Activated CD4-positive, alpha-beta memory T cell treated with anti-CD3 and anti-CD28 coated beads, Interleukin-2, amount 10 ng/mL, durations not matched to agents 7 days and 5 days (primary cell): ENCODE measurements at regions not wholly inside any gene's neighbourhood (a gene's known extent, or its start where the extent isn't known, plus 50 kb on each side); places are given as distances from the start of the nearest gene placed in this dataset.

Experiments
- CTCF ChIA-PET: fragments of 350-600 bp; sonication (Branson Sonifier 250); formaldehyde crosslinking; loops from one replicate; lab custom pipeline; 2021; ENCODE audit warnings: antibody characterized with exemption, inconsistent platforms; lab: Charles Lee
- POLR2A ChIA-PET: fragments of 350-600 bp; sonication (Branson Sonifier 250); formaldehyde crosslinking; loops from one replicate; lab custom pipeline; 2021; ENCODE audit warnings: antibody characterized with exemption; lab: Charles Lee
- DNase-seq: peaks from one replicate; pipeline ENCODE4 v3.0.0-alpha.2; 2020
- H3K27ac Mint-ChIP-seq: one replicate; pipeline ENCODE4 v1.8.0; 2021; ENCODE audit warnings: mild to moderate bottlenecking, mixed read lengths
- H3K27me3 Mint-ChIP-seq: one replicate; pipeline ENCODE4 v1.8.0; 2021; ENCODE audit warnings: mixed read lengths
- H3K36me3 Mint-ChIP-seq: one replicate; pipeline ENCODE4 v1.8.0; 2021; ENCODE audit warnings: low read depth, mixed read lengths
- H3K4me1 Mint-ChIP-seq: one replicate; pipeline ENCODE4 v1.8.0; 2021; ENCODE audit warnings: mixed read lengths
- H3K4me3 Mint-ChIP-seq: one replicate; pipeline ENCODE4 v1.8.0; 2021; ENCODE audit warnings: mild to moderate bottlenecking, mixed read lengths
- H3K9me3 Mint-ChIP-seq: one replicate; pipeline ENCODE4 v1.8.0; 2021; ENCODE audit warnings: mixed read lengths

DNA sequence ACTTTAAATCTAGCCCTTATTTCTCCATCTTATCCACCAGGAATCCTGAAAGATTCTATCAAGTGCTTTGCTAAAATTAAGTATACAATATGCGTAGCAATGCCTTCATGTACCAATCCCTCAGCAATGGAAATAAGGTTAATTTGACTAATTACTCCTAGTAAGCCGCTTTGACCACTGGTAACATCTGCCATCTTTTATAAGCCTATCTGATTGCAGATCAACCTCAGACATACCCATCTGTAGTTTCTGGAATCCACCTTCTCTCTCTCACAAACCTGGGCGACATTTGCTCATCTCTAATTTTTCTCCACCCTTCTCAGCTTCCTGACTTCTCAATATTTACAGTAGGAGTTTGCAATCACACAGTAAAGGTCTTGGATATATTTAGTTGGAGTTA is 138.8 kb upstream of the CRHR1 start:
- no peak overlapping the region for H3K27ac Mint-ChIP-seq
- H3K9me3 Mint-ChIP-seq = no peaks in the 10 kb centered on the region
- no peak for DNase-seq
- H3K36me3 Mint-ChIP-seq = peaks cover 2% of the 10 kb centered on the region
- H3K27me3 Mint-ChIP-seq = peaks cover 4% of the 10 kb centered on the region
- ChIA-PET CTCF (no interaction called here), POLR2A (interaction anchor here (0.6 kb wide), 1 partner anchor 17 kb away, joined by 6 read pairs; no protein-coding TSS in a partner anchor)
- peaks cover 20% of the 10 kb centered on the region for H3K4me1 Mint-ChIP-seq
- no peak overlapping the region for H3K4me3 Mint-ChIP-seq

DNA sequence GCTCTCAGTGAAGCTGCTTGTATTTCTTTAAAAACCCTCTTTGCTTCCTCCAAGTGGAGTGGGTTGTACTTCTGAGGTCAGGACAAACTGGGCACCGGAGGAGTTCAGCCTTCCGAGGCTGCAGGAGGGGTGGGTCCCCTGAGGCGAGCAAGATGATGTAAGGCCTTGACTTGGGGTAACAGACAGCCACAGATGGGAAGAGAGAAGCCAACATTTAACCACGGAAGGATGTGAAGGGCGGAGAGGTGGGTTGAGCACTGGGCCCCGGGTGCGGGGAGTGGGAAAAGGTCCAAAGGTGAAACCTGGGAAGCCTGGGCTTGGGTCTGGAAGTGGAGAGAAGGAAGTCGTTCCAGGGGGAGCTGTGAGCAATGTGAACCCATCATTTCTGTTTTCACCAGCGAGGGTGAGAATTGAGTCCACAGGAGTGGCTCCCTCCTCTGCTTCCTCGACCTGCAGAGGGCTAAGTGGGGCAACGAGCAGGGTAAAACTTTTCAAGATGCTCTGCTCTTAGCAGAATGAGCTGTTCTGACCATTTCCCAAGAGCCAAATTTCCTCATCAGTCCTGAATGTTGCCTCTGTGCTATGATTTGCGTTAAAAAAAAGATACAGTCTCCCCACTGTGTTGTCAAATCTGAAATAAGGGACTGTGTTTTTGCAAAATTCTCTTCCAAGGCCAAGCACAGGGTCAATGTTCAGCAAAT is 137.7 kb upstream of the CRHR1 start:
- H3K9me3 Mint-ChIP-seq = no peaks in the 10 kb centered on the region
- H3K4me1 Mint-ChIP-seq = peaks cover 18% of the 10 kb centered on the region
- POLR2A ChIA-PET = no interaction called here
- no peaks in the 10 kb centered on the region for H3K36me3 Mint-ChIP-seq
- H3K4me3 Mint-ChIP-seq = no peak overlapping the region
- CTCF ChIA-PET = no interaction called here
- DNase-seq = no peak
- H3K27ac Mint-ChIP-seq = no peak overlapping the region
- peaks cover 4% of the 10 kb centered on the region for H3K27me3 Mint-ChIP-seq

DNA sequence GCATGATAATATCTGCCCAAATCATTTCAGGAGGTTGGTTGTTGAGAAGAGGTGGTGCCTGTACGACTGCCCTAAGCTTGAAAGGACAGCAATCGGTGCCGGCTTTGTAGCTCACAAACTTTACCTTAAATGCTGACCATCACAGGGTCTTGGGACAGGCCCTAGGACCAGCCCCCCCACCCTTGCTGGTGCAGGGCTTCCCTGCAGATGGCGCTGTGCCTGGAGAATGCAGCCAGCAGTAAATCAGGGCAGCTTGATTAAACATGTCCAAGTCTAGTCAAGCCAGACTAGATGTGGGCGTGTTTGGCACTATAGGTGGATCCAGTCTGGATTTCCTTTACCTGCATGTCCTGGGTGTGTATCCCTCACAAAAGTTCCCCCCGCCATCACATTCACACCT is 135.5 kb upstream of the CRHR1 start:
- peaks cover 18% of the 10 kb centered on the region for H3K4me1 Mint-ChIP-seq
- ChIA-PET POLR2A (no interaction called here), CTCF (interaction anchor here (1.1 to 2.5 kb wide), 2 partner anchors 8 to 638 kb away, joined by 3 to 12 read pairs; no protein-coding TSS in a partner anchor)
- no peaks in the 10 kb centered on the region for H3K9me3 Mint-ChIP-seq
- H3K4me3 Mint-ChIP-seq = no peak overlapping the region
- H3K36me3 Mint-ChIP-seq = no peaks in the 10 kb centered on the region
- H3K27me3 Mint-ChIP-seq = peaks cover 4% of the 10 kb centered on the region
- no peak overlapping the region for H3K27ac Mint-ChIP-seq
- DNase-seq = no peak

- H3K27me3 Mint-ChIP-seq = peaks cover 4% of the 10 kb centered on the region
- H3K4me3 Mint-ChIP-seq = no peak overlapping the region
- peaks cover 18% of the 10 kb centered on the region for H3K4me1 Mint-ChIP-seq
- H3K36me3 Mint-ChIP-seq = no peaks in the 10 kb centered on the region
- DNase-seq = no peak
- no peak overlapping the region for H3K27ac Mint-ChIP-seq
- POLR2A ChIA-PET = no interaction called here
- no peaks in the 10 kb centered on the region for H3K9me3 Mint-ChIP-seq
- CTCF ChIA-PET = interaction anchor here (2.5 kb wide), 1 partner anchor 9 kb away, joined by 12 read pairs; no protein-coding TSS in a partner anchor
Observed at GRCh38 chr17:45649796-45650195, 134.3 kb upstream of the CRHR1 start.

GRCh38 chr17:45650561-45650960 is 133.6 kb upstream of the CRHR1 start:
- no peaks in the 10 kb centered on the region for H3K36me3 Mint-ChIP-seq
- CTCF ChIA-PET = interaction anchor here (2.5 kb wide), 1 partner anchor 10 kb away, joined by 12 read pairs; no protein-coding TSS in a partner anchor
- no peaks in the 10 kb centered on the region for H3K9me3 Mint-ChIP-seq
- H3K4me3 Mint-ChIP-seq = no peak overlapping the region
- POLR2A ChIA-PET = no interaction called here
- H3K4me1 Mint-ChIP-seq = peaks cover 13% of the 10 kb centered on the region
- no peak overlapping the region for H3K27ac Mint-ChIP-seq
- H3K27me3 Mint-ChIP-seq = peaks cover 4% of the 10 kb centered on the region
- no peak for DNase-seq

DNA sequence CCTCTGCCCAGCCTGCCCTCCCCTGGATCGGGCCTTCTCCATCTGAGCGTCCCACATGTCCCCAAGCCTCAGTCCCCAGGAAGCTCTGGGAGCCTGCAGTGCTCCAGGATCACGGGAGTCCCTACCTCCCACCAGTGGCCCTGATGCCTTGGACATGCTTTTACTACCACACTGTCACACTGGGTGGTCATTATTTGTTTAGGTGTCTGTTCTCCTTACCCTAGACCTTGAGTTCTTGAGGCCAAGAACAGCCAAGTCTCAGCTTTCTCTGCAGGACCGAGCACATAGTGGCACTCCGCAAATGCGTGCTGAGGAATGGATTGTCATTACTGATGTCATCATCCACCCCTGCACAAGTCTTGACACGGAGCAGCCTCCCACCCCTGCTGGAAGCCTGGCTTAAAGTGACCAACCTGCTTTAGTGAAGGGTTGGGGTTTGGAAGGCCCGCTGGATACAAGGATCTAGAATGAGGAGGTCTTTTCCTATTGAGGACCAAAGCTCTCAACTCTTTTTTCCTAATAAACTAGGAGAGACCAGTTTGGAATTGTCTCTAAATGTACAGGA is 132.9 kb upstream of the CRHR1 start:
- H3K36me3 Mint-ChIP-seq = no peaks in the 10 kb centered on the region
- DNase-seq = no peak

DNA sequence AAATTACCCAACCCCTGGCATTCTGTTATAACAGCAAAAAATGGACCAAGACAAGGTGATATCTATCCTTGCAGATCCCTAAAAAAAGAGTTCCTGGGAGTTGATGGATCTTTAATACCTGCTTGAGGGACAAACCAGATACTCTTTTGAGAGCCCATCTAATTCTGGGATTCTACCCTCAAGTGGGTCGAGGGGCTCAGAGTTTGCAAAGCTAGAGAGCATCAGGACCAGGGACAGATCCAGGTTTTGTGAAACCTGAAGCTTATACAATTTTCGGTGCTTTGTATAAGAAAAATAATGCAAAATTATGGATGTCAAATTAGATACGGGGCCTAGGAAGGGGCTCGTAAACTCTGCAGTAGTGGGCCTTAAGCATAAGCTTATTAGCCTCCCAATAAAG is 130.5 kb upstream of the CRHR1 start:
- no peak overlapping the region for H3K27ac Mint-ChIP-seq
- no peak overlapping the region for H3K4me3 Mint-ChIP-seq
- H3K27me3 Mint-ChIP-seq = peaks cover under 1% of the 10 kb centered on the region
- DNase-seq = no peak
- no peaks in the 10 kb centered on the region for H3K9me3 Mint-ChIP-seq
- no peaks in the 10 kb centered on the region for H3K4me1 Mint-ChIP-seq
- ChIA-PET CTCF (no interaction called here), POLR2A (no interaction called here)
- H3K36me3 Mint-ChIP-seq = no peaks in the 10 kb centered on the region

More for the DNA sequence above, 132.9 kb upstream of the CRHR1 start:
- peaks cover 6% of the 10 kb centered on the region for H3K4me1 Mint-ChIP-seq
- H3K9me3 Mint-ChIP-seq = no peaks in the 10 kb centered on the region
- no peak overlapping the region for H3K27ac Mint-ChIP-seq
- CTCF ChIA-PET = no interaction called here
- POLR2A ChIA-PET = no interaction called here
- H3K27me3 Mint-ChIP-seq = peaks cover 2% of the 10 kb centered on the region
- H3K4me3 Mint-ChIP-seq = no peak overlapping the region

GRCh38 chr17:45656527-45657181 is 127.5 kb upstream of the CRHR1 start:
- H3K9me3 Mint-ChIP-seq = no peaks in the 10 kb centered on the region

GRCh38 chr17:45660474-45660873 is 123.6 kb upstream of the CRHR1 start:
- no peak overlapping the region for H3K4me3 Mint-ChIP-seq
- ChIA-PET CTCF (no interaction called here), POLR2A (no interaction called here)
- no peak overlapping the region for H3K27ac Mint-ChIP-seq
- no peaks in the 10 kb centered on the region for H3K36me3 Mint-ChIP-seq
- peaks cover 22% of the 10 kb centered on the region for H3K27me3 Mint-ChIP-seq
- no peaks in the 10 kb centered on the region for H3K4me1 Mint-ChIP-seq
- no peaks in the 10 kb centered on the region for H3K9me3 Mint-ChIP-seq
- no peak for DNase-seq

More at GRCh38 chr17:45656527-45657181, 127.5 kb upstream of the CRHR1 start:
- H3K27me3 Mint-ChIP-seq = peaks cover 9% of the 10 kb centered on the region
- H3K4me1 Mint-ChIP-seq = no peaks in the 10 kb centered on the region
- ChIA-PET CTCF (no interaction called here), POLR2A (no interaction called here)
- H3K36me3 Mint-ChIP-seq = no peaks in the 10 kb centered on the region
- no peak overlapping the region for H3K27ac Mint-ChIP-seq
- no peak overlapping the region for H3K4me3 Mint-ChIP-seq
- no peak for DNase-seq

DNA sequence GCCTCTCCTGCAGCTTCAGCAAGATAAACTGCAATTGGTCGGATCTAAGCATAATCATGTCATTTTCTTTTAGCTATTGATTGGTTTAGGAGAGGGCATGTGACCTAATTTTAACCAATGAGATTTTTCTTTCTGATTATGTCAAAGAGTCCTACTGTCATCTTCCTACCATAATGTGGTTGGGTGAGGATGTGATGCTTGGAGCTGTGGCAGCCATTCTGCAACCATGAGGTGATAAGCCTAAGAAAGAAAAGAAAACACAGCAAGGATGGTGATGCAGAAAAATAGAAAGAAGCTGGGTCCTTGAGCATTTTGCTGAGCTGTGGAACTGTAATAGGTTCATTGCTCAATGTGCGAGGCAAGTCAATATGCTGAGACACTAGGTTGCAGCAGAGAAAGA is 121.7 kb upstream of the CRHR1 start:
- ChIA-PET POLR2A (no interaction called here), CTCF (interaction anchor here (0.5 to 1.3 kb wide), 2 partner anchors 190 to 426 kb away, joined by 3 to 4 read pairs; no protein-coding TSS in a partner anchor)
- no peak overlapping the region for H3K27ac Mint-ChIP-seq
- H3K27me3 Mint-ChIP-seq = peaks cover 22% of the 10 kb centered on the region
- no peak for DNase-seq
- H3K9me3 Mint-ChIP-seq = no peaks in the 10 kb centered on the region
- no peak overlapping the region for H3K4me3 Mint-ChIP-seq
- no peaks in the 10 kb centered on the region for H3K4me1 Mint-ChIP-seq
- H3K36me3 Mint-ChIP-seq = no peaks in the 10 kb centered on the region

- no peak overlapping the region for H3K27ac Mint-ChIP-seq
- no peaks in the 10 kb centered on the region for H3K9me3 Mint-ChIP-seq
- no peak overlapping the region for H3K4me3 Mint-ChIP-seq
- peaks cover 20% of the 10 kb centered on the region for H3K27me3 Mint-ChIP-seq
- no peaks in the 10 kb centered on the region for H3K36me3 Mint-ChIP-seq
- CTCF ChIA-PET = interaction anchor here (0.6 kb wide), 1 partner anchor 218 kb away, joined by 4 read pairs; no protein-coding TSS in a partner anchor
- POLR2A ChIA-PET = no interaction called here
- no peak for DNase-seq
- H3K4me1 Mint-ChIP-seq = no peaks in the 10 kb centered on the region
Observed at GRCh38 chr17:45663772-45664171, 120.3 kb upstream of the CRHR1 start.

GRCh38 chr17:45664921-45665320 is 119.2 kb upstream of the CRHR1 start:
- no peaks in the 10 kb centered on the region for H3K36me3 Mint-ChIP-seq
- H3K27me3 Mint-ChIP-seq = peaks cover 20% of the 10 kb centered on the region
- no peak for DNase-seq
- H3K4me1 Mint-ChIP-seq = no peaks in the 10 kb centered on the region
- H3K4me3 Mint-ChIP-seq = no peak overlapping the region
- CTCF ChIA-PET = no interaction called here
- POLR2A ChIA-PET = no interaction called here
- no peak overlapping the region for H3K27ac Mint-ChIP-seq
- no peaks in the 10 kb centered on the region for H3K9me3 Mint-ChIP-seq

DNA sequence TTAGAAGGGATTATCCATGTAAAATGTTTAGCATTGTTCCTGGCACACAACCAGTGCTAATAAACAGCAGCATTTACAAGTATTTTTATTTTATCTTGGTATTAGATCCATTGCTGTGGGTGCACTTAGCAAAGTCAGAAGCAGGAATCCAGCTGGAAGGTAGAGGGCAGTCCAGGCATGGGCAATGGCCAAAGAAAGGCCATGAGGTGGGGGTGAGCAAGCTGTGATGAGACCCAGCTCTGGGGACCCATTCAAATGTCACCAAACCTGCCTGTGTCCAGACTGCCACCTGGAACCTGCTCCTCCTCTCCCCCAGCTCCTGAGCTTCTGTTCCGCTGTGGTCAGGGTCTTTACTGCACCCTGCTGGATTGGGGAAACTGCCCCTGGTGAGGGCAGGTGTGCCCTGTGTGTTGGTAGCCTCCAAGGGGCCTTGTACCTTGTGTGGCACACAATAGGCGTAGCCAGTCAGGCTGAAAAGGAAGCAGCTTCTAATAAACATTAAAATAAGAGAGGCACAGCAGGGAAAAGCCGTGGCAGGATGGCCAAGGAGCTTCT is 118.0 kb upstream of the CRHR1 start:
- Mint-ChIP-seq H3K4me1 (no peaks in the 10 kb centered on the region), H3K4me3 (no peak overlapping the region), H3K36me3 (no peaks in the 10 kb centered on the region), H3K27ac (no peak overlapping the region), H3K27me3 (peaks cover 18% of the 10 kb centered on the region), H3K9me3 (no peaks in the 10 kb centered on the region)
- DNase-seq = no peak
- POLR2A ChIA-PET = no interaction called here
- CTCF ChIA-PET = interaction anchor here (1.2 kb wide), 1 partner anchor 166 kb away, joined by 4 read pairs; no protein-coding TSS in a partner anchor
